SH-SY5Y (cell line): ENCODE measurements at regions not wholly inside any gene's neighbourhood (a gene's known extent, or its start where the extent isn't known, plus 50 kb on each side); places are given as distances from the start of the nearest gene placed in this dataset.

Experiments
- GATA2 ChIP-seq: IDR thresholded peaks from 2 replicates; pipeline ENCODE4 v1.6.1; 2011; ENCODE audit warnings: mild to moderate bottlenecking, low read depth, low read length
- GATA3 ChIP-seq: IDR thresholded peaks from 2 replicates; pipeline ENCODE4 v1.6.1; 2011; ENCODE audit warnings: low read depth, mild to moderate bottlenecking, low read length, moderate library complexity

GRCh38 chr6:167552961-167553735, 228.3 kb downstream of the TTLL2 start:
- no peak for TF ChIP-seq GATA2
- TF ChIP-seq GATA3, result no peak
